Left ventricle myocardium inferior (tissue), 1 donor: ENCODE measurements at regions not wholly inside any gene's neighbourhood (a gene's known extent, or its start where the extent isn't known, plus 50 kb on each side); places are given as distances from the start of the nearest gene placed in this dataset.
"Not testable (repeated sequence)": the region's sequence is repeated elsewhere in the genome, so short reads cannot be mapped to it uniquely, and the experiment has no call there.

ENCODE experiments used
- DNase-seq: peaks from one replicate; pipeline ENCODE4 v3.0.0-alpha.2; 2020
- H3K27ac ChIP-seq: fragments of 200-600 bp; replicated peaks from 2 replicates; pipeline ENCODE4 v1.8.0; 2021
- H3K27me3 ChIP-seq: fragments of 200-600 bp; 2 replicates; pipeline ENCODE4 v1.8.0; 2021; ENCODE audit warnings: low read depth
- H3K36me3 ChIP-seq: fragments of 200-600 bp; 2 replicates; pipeline ENCODE4 v1.8.0; 2021
- H3K4me1 ChIP-seq: fragments of 200-600 bp; 2 replicates; pipeline ENCODE4 v1.8.0; 2021
- H3K4me3 ChIP-seq: fragments of 200-600 bp; 2 replicates; pipeline ENCODE4 v1.8.0; 2021; ENCODE audit warnings: mild to moderate bottlenecking, moderate library complexity
- H3K9me3 ChIP-seq: fragments of 200-600 bp; replicated peaks from 2 replicates; pipeline ENCODE4 v1.8.0; 2021
- CTCF ChIP-seq: fragments of 200-600 bp; IDR thresholded peaks from 2 replicates; pipeline ENCODE4 v1.8.0; 2021; ENCODE audit warnings: antibody characterized with exemption, mild to moderate bottlenecking, borderline replicate concordance
- intact Hi-C: fragments of 100-400 bp; cut with micrococcal nuclease; formaldehyde crosslinking; loops from one replicate; pipeline ENCODE4 v1.11.0; 2022
- donor health status: DM: no; HTN: yes; CAD: no; lungs with severe emphysema.

- H3K27me3 ChIP-seq = no peaks in the 10 kb centered on the region
- peaks cover 15% of the 10 kb centered on the region for H3K4me1 ChIP-seq
- DNase-seq = no peak
- no peak for TF ChIP-seq CTCF
- H3K36me3 ChIP-seq = no peaks in the 10 kb centered on the region
- no peak overlapping the region for H3K4me3 ChIP-seq
- no peaks in the 10 kb centered on the region for H3K9me3 ChIP-seq
- intact Hi-C loops = no loop called here
- H3K27ac ChIP-seq = no peak overlapping the region
Measured at GRCh38 chr4:81337211-81337610, 122.2 kb upstream of the PRKG2 start.

GRCh38 chr4:81335122-81335912, 120.3 kb upstream of the PRKG2 start:
- Histone ChIP-seq H3K4me1 (peaks cover 15% of the 10 kb centered on the region), H3K27ac (no peak overlapping the region), H3K4me3 (no peak overlapping the region), H3K9me3 (no peaks in the 10 kb centered on the region), H3K36me3 (no peaks in the 10 kb centered on the region), H3K27me3 (no peaks in the 10 kb centered on the region)
- no peak for DNase-seq
- TF ChIP-seq CTCF = no peak
- intact Hi-C loops = no loop called here

GRCh38 chr4:81330018-81330417, 115.0 kb upstream of the PRKG2 start:
- H3K27ac ChIP-seq = no peak overlapping the region
- H3K4me1 ChIP-seq = peaks cover 14% of the 10 kb centered on the region
- peaks cover 10% of the 10 kb centered on the region for H3K9me3 ChIP-seq
- no peak overlapping the region for H3K4me3 ChIP-seq
- intact Hi-C loops = no loop called here
- no peak for DNase-seq
- no peaks in the 10 kb centered on the region for H3K27me3 ChIP-seq
- no peak for TF ChIP-seq CTCF
- no peaks in the 10 kb centered on the region for H3K36me3 ChIP-seq

GRCh38 chr4:81326581-81326980, 111.6 kb upstream of the PRKG2 start:
- Histone ChIP-seq H3K27me3 (no peaks in the 10 kb centered on the region), H3K4me1 (no peaks in the 10 kb centered on the region), H3K27ac (no peak overlapping the region), H3K36me3 (no peaks in the 10 kb centered on the region), H3K9me3 (peaks cover 14% of the 10 kb centered on the region), H3K4me3 (no peak overlapping the region)
- intact Hi-C loops = no loop called here
- no peak for TF ChIP-seq CTCF
- no peak for DNase-seq

GRCh38 chr4:81324594-81324993, 109.6 kb upstream of the PRKG2 start:
- H3K27ac ChIP-seq, H3K4me3 ChIP-seq, intact Hi-C loops, H3K36me3 ChIP-seq, H3K4me1 ChIP-seq, DNase-seq, H3K27me3 ChIP-seq: not testable (repeated sequence)
- peaks cover 14% of the 10 kb centered on the region for H3K9me3 ChIP-seq

GRCh38 chr4:81319657-81320056, 104.6 kb upstream of the PRKG2 start:
- H3K27ac ChIP-seq = no peak overlapping the region
- H3K4me1 ChIP-seq = peaks cover 11% of the 10 kb centered on the region
- no peak for DNase-seq
- H3K4me3 ChIP-seq = no peak overlapping the region
- no peaks in the 10 kb centered on the region for H3K36me3 ChIP-seq
- H3K27me3 ChIP-seq = peaks cover 7% of the 10 kb centered on the region
- intact Hi-C loops = no loop called here
- TF ChIP-seq CTCF = no peak
- peaks cover 4% of the 10 kb centered on the region for H3K9me3 ChIP-seq
